Testis (tissue), 2 donors: ENCODE measurements at regions not wholly inside any gene's neighbourhood (a gene's known extent, or its start where the extent isn't known, plus 50 kb on each side); places are given as distances from the start of the nearest gene placed in this dataset.
"Not testable (repeated sequence)": the region's sequence is repeated elsewhere in the genome, so short reads cannot be mapped to it uniquely, and the experiment has no call there.

Source experiments
- CTCF ChIP-seq, 3 experiments: fragments of 450-650 bp in 2 of 3; fragments of 200-600 bp in 1 of 3; sonication (generic) in 1 of 3; IDR thresholded peaks; one replicate each; pipeline ENCODE4 v1.5.1; 2016 to 2019; ENCODE audit warnings: antibody characterized with exemption in 3 of 3, mild to moderate bottlenecking in 2 of 3, moderate library complexity in 1 of 3
- POLR2A ChIP-seq: fragments of 450-650 bp; IDR thresholded peaks from one replicate; pipeline ENCODE4 v1.6.1; 2017; ENCODE audit warnings: antibody characterized with exemption, mild to moderate bottlenecking, moderate library complexity

DNA sequence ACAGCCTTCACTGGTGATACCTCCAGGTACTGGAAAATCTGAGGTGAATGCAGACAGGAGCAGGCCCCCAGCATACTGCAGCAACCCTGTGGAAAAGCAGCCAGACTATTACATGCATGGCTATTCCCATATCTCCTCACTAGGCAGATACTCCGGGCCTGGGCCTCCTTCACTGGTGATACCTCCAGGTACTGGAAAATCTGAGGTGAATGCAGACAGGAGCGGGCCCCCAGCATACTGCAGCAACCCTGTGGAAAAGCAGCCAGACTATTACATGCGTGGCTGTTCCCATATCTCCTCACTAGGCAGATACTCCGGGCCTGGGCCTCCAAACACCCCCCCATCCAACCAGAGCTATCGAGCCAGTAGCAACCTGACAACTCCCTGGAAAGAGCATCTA is 724.2 kb downstream of the KLHL13 start:
- not testable (repeated sequence) for TF ChIP-seq POLR2A; CTCF (IDR thresholded peaks at IDR 0.05)
